GM12878 (cell line): ENCODE measurements at regions not wholly inside any gene's neighbourhood (a gene's known extent, or its start where the extent isn't known, plus 50 kb on each side); places are given as distances from the start of the nearest gene placed in this dataset.

Experiments used
- ATAC-seq: fragments of 200-7000 bp; cut with Tn5 transposase; 3 replicates; pipeline ENCODE4 v1.9.1; 2020; ENCODE audit warnings: mild to moderate bottlenecking, moderate library complexity
- BruUV-seq: library from RNA; stranded (reverse); fragments of 400-500 nt; replicated peaks from 2 replicates; lab custom pipeline; 2021; lab: Mats Ljungman, UMichigan
- CTCF ChIA-PET: fragments of 300-600 bp; sonication (Branson Sonifier 250); formaldehyde crosslinking; extraction: SDS; loops from one replicate; lab custom pipeline; 2021; ENCODE audit warnings: inconsistent platforms; lab: Yijun Ruan, JAX
- POLR2A ChIA-PET: fragments of 350-600 bp; formaldehyde crosslinking; extraction: SDS; loops from one replicate; lab custom pipeline; 2021; ENCODE audit warnings: inconsistent platforms; lab: Charles Lee
- RAD21 ChIA-PET: fragments of 300-600 bp; sonication (Branson Sonifier 250); formaldehyde crosslinking; loops from one replicate; lab custom pipeline; 2023; ENCODE audit warnings: antibody characterized with exemption; ENCODE audit not compliant: unreplicated experiment; lab: Charles Lee
- SMC1A ChIA-PET: fragments of 300-600 bp; sonication (Branson Sonifier 250); formaldehyde crosslinking; loops from one replicate; lab custom pipeline; 2023; ENCODE audit not compliant: unreplicated experiment, uncharacterized antibody; lab: Charles Lee
- DNase-seq: peaks from one replicate; pipeline ENCODE4 v3.0.0-alpha.2; 2011; ENCODE audit warnings: low read depth, low spot score
- FAIRE-seq: peaks from 3 replicates; lab custom pipeline; 2011; peaks lifted over from hg19 to GRCh38; lab: Jason Lieb, UNC
- H2AFZ ChIP-seq: 2 replicates; pipeline ENCODE4 v1.6.0; 2011; ENCODE audit warnings: low read depth, low read length, control low read depth; ENCODE audit not compliant: control insufficient read depth
- H3K27ac ChIP-seq: 2 replicates; pipeline ENCODE4 v1.5.1; 2011; ENCODE audit warnings: control low read depth; ENCODE audit not compliant: control insufficient read depth, insufficient read depth
- H3K27me3 ChIP-seq, 2 experiments: replicated peaks in 1 of 2; 2 replicates each; pipeline versions ENCODE4 v1.6.0 to v1.6.1; 2011; ENCODE audit warnings: low read length in 1 of 2; ENCODE audit not compliant: control insufficient read depth in 2 of 2, insufficient read depth in 2 of 2
- H3K36me3 ChIP-seq, 2 experiments: 2 replicates each; pipeline ENCODE4 v1.5.1; 2011; ENCODE audit warnings: low read length in 1 of 2; ENCODE audit not compliant: control insufficient read depth in 2 of 2, insufficient read depth in 2 of 2
- H3K4me1 ChIP-seq: 2 replicates; pipeline ENCODE4 v1.6.1; 2011; ENCODE audit warnings: mild to moderate bottlenecking, low read length, moderate library complexity, mixed read lengths; ENCODE audit not compliant: control insufficient read depth, insufficient read depth
- H3K4me2 ChIP-seq: 2 replicates; pipeline ENCODE4 v1.6.0; 2011; ENCODE audit warnings: control low read depth; ENCODE audit not compliant: control insufficient read depth, insufficient read depth
- H3K4me3 ChIP-seq: fragments of 200-600 bp; sonication (generic); 2 replicates; pipeline ENCODE4 v1.5.1; 2016
- H3K79me2 ChIP-seq: 2 replicates; pipeline ENCODE4 v1.6.0; 2011; ENCODE audit warnings: low read length; ENCODE audit not compliant: control insufficient read depth, insufficient read depth
- H3K9ac ChIP-seq: 2 replicates; pipeline ENCODE4 v1.8.0; 2011; ENCODE audit warnings: low read length, control low read depth, mixed read lengths; ENCODE audit not compliant: control insufficient read depth, insufficient read depth
- H3K9me3 ChIP-seq: replicated peaks from 3 replicates; pipeline ENCODE4 v1.5.1; 2011; ENCODE audit warnings: mild to moderate bottlenecking, low read length; ENCODE audit not compliant: control insufficient read depth, insufficient read depth
- H4K20me1 ChIP-seq: 2 replicates; pipeline ENCODE4 v1.6.0; 2011; ENCODE audit not compliant: control insufficient read depth, insufficient read depth
- CBFB ChIP-seq: IDR thresholded peaks from 2 replicates; pipeline ENCODE4 v1.6.1; 2016; ENCODE audit warnings: antibody characterized with exemption, low read depth
- CBX3 ChIP-seq: fragments of 200-600 bp; sonication (generic); IDR thresholded peaks from 2 replicates; pipeline ENCODE4 v1.6.1; 2016; ENCODE audit warnings: low read depth, borderline replicate concordance
- CEBPB ChIP-seq, 2 experiments: fragments of 150-350 bp in 1 of 2; IDR thresholded peaks; 2 replicates each; pipeline ENCODE4 v1.6.1; 2012 to 2014; ENCODE audit warnings: low read depth in 2 of 2, low read length in 2 of 2, borderline replicate concordance in 1 of 2, inconsistent platforms in 1 of 2
- DPF2 ChIP-seq: fragments of 450-650 bp; IDR thresholded peaks from 2 replicates; pipeline ENCODE4 v1.6.1; 2017; ENCODE audit warnings: mild to moderate bottlenecking
- EED ChIP-seq: sonication (generic); IDR thresholded peaks from 2 replicates; pipeline ENCODE4 v1.6.1; 2016; ENCODE audit warnings: antibody characterized with exemption, low read depth
- IRF5 ChIP-seq: fragments of 450-650 bp; IDR thresholded peaks from 2 replicates; pipeline ENCODE4 v1.6.1; 2017; ENCODE audit warnings: borderline replicate concordance
- KLF5 ChIP-seq: fragments of 450-650 bp; IDR thresholded peaks from 2 replicates; pipeline ENCODE4 v1.6.1; 2014; ENCODE audit warnings: mild to moderate bottlenecking; ENCODE audit not compliant: partially characterized antibody
- MAX ChIP-seq: IDR thresholded peaks from 2 replicates; pipeline ENCODE4 v1.6.1; 2012; ENCODE audit warnings: low read depth, low read length, improper control_type of control experiment
- MEF2B ChIP-seq: fragments of 450-650 bp; IDR thresholded peaks from 2 replicates; pipeline ENCODE4 v1.6.1; 2018; ENCODE audit warnings: mild to moderate bottlenecking, moderate library complexity; ENCODE audit not compliant: partially characterized antibody, poor library complexity, severe bottlenecking
- RAD51 ChIP-seq: fragments of 450-650 bp; IDR thresholded peaks from 2 replicates; pipeline ENCODE4 v1.6.1; 2016; ENCODE audit warnings: moderate library complexity, mild to moderate bottlenecking, inconsistent platforms
- SIX5 ChIP-seq: IDR thresholded peaks from 2 replicates; pipeline ENCODE4 v1.6.1; 2011; ENCODE audit warnings: mild to moderate bottlenecking, low read depth, low read length, moderate library complexity; ENCODE audit not compliant: severe bottlenecking
- ZBTB4 ChIP-seq: fragments of 450-650 bp; formaldehyde crosslinking; IDR thresholded peaks from 2 replicates; pipeline ENCODE4 v1.4.0; 2022; ENCODE audit warnings: mild to moderate bottlenecking, moderate library complexity
- WGBS: methylation state at CpG from one replicate; pipeline ENCODE4 v1.1.6; 2016; ENCODE audit warnings: low lambda C conversion rate; ENCODE audit not compliant: insufficient replicate concordance, insufficient coverage; ENCODE audit errors: missing lambda C conversion rate; 5-methylcytosine and 5-hydroxymethylcytosine counted together
- in situ Hi-C: fragments of 300-500 bp; cut with MboI; formaldehyde crosslinking; loops from 9 replicates; pipeline ENCODE4 v1.14.3; 2018; ENCODE audit warnings: mixed read lengths
- intact Hi-C: fragments of 100-400 bp; cut with micrococcal nuclease; formaldehyde crosslinking; loops from one replicate; pipeline ENCODE4 v1.14.2; 2022; ENCODE audit not compliant: unreplicated experiment

- TF ChIP-seq IRF5 = no peak
- no peak for TF ChIP-seq MAX
- TF ChIP-seq DPF2 = no peak
- no peak for TF ChIP-seq MEF2B
- no peak for TF ChIP-seq RAD51
- no peak for TF ChIP-seq SIX5
- TF ChIP-seq CBX3 = no peak
- TF ChIP-seq CEBPB (IDR thresholded peaks at IDR 0.05; ENCODE audit: borderline replicate concordance in 1 of 2, low read depth in 2 of 2, low read length in 2 of 2) = no peak
- TF ChIP-seq EED = no peak
- TF ChIP-seq CBFB = no peak
- TF ChIP-seq KLF5 = no peak
These were observed 121.8 kb upstream of the PRR20A start (continued) for GRCh38 chr13:57018915-57019314.

- Histone ChIP-seq H3K9ac (no peak overlapping the region), H4K20me1 (no peaks in the 10 kb centered on the region), H3K36me3 (no peaks in the 10 kb centered on the region), H3K27me3 (no peaks in the 10 kb centered on the region), H3K4me1 (no peaks in the 10 kb centered on the region), H3K9me3 (no peaks in the 10 kb centered on the region), H3K4me3 (no peak overlapping the region), H2AFZ (no peak overlapping the region), H3K27ac (no peak overlapping the region), H3K4me2 (no peak overlapping the region), H3K79me2 (no peaks in the 10 kb centered on the region)
- no TSS peak for BruUV-seq
- POLR2A ChIA-PET = no interaction called here
- intact Hi-C loops (no loop called here), in situ Hi-C loops (no loop called here)
- WGBS = 94% methylated on average over 6 of the region's 6 CpGs
- FAIRE-seq = no peak
- SMC1A ChIA-PET = no interaction called here
- TF ChIP-seq MEF2B = no peak
- TF ChIP-seq ZBTB4 (CRISPR knock-in tag) = no peak
- CTCF ChIA-PET = no interaction called here
- ATAC-seq = no peak
- RAD21 ChIA-PET = no interaction called here
- no peak for DNase-seq
These were observed 110.0 kb upstream of the PRR20A start for GRCh38 chr13:57030671-57031070.
